Thyroid gland (tissue), 4 donors: ENCODE measurements at regions not wholly inside any gene's neighbourhood (a gene's known extent, or its start where the extent isn't known, plus 50 kb on each side); places are given as distances from the start of the nearest gene placed in this dataset.

ENCODE experiments used
- DNase-seq, 2 donors: peaks; one replicate each; pipeline ENCODE4 v3.0.0-alpha.2; 2019
- H3K27ac ChIP-seq, 3 donors: fragments of 200-600 bp; sonication (generic); 1 replicate in 2 of 3; 2 replicates in 1 of 3; pipeline ENCODE4 v1.5.1; 2016 to 2019; ENCODE audit warnings: mild to moderate bottlenecking in 1 of 3, moderate library complexity in 1 of 3
- H3K27me3 ChIP-seq: fragments of 200-600 bp; sonication (generic); one replicate; pipeline ENCODE4 v1.5.1; 2019
- H3K36me3 ChIP-seq, 2 donors: fragments of 200-600 bp; sonication (generic); one replicate each; pipeline ENCODE4 v1.5.1; 2016 to 2019
- H3K4me1 ChIP-seq, 2 donors: fragments of 200-600 bp; sonication (generic); one replicate each; pipeline ENCODE4 v1.5.1; 2017 to 2019
- H3K4me3 ChIP-seq, 3 donors: fragments of 200-600 bp; sonication (generic); replicated peaks in 1 of 3; 1 replicate in 2 of 3; 2 replicates in 1 of 3; pipeline ENCODE4 v1.5.1; 2016; ENCODE audit warnings: mild to moderate bottlenecking in 1 of 3
- H3K9me3 ChIP-seq: fragments of 200-600 bp; sonication (generic); one replicate; pipeline ENCODE4 v1.5.1; 2017
- CTCF ChIP-seq, 6 experiments: fragments of 200-600 bp in 3 of 6; fragments of 450-650 bp in 3 of 6; sonication (generic) in 3 of 6; IDR thresholded peaks; one replicate each; pipeline ENCODE4 v1.5.1; 2016 to 2019; ENCODE audit warnings: antibody characterized with exemption in 6 of 6, mild to moderate bottlenecking in 2 of 6, inconsistent platforms in 1 of 6, moderate library complexity in 1 of 6
- POLR2A ChIP-seq, 2 donors: fragments of 450-650 bp; IDR thresholded peaks; one replicate each; pipeline ENCODE4 v1.6.1; 2017; ENCODE audit warnings: antibody characterized with exemption in 2 of 2, mild to moderate bottlenecking in 2 of 2, moderate library complexity in 1 of 2
- WGBS, 2 donors: methylation state at CpG; one replicate each; pipeline ENCODE4 v1.1.5; 2017; 5-methylcytosine and 5-hydroxymethylcytosine counted together
- intact Hi-C: fragments of 100-400 bp; cut with DNase I; formaldehyde crosslinking; loops from one replicate; pipeline ENCODE4 v1.15.1; 2023

GRCh38 chr12:125284087-125284486 lies 218.9 kb downstream of the AACS start:
- no peak for DNase-seq
- H3K36me3 ChIP-seq, result no peaks in the 10 kb centered on the region
- no peaks in the 10 kb centered on the region for H3K4me1 ChIP-seq
- H3K9me3 ChIP-seq, result no peaks in the 10 kb centered on the region
- WGBS, 2 donors, result 87 to 89% methylated on average over 5 of the region's 5 CpGs
- H3K27me3 ChIP-seq, result no peaks in the 10 kb centered on the region
- intact Hi-C loops, result no loop called here
- TF ChIP-seq POLR2A (IDR thresholded peaks at IDR 0.05), result no peak
- no peak for TF ChIP-seq CTCF (IDR thresholded peaks at IDR 0.05)
- H3K27ac ChIP-seq, result no peak overlapping the region
- H3K4me3 ChIP-seq, result no peak overlapping the region

DNA sequence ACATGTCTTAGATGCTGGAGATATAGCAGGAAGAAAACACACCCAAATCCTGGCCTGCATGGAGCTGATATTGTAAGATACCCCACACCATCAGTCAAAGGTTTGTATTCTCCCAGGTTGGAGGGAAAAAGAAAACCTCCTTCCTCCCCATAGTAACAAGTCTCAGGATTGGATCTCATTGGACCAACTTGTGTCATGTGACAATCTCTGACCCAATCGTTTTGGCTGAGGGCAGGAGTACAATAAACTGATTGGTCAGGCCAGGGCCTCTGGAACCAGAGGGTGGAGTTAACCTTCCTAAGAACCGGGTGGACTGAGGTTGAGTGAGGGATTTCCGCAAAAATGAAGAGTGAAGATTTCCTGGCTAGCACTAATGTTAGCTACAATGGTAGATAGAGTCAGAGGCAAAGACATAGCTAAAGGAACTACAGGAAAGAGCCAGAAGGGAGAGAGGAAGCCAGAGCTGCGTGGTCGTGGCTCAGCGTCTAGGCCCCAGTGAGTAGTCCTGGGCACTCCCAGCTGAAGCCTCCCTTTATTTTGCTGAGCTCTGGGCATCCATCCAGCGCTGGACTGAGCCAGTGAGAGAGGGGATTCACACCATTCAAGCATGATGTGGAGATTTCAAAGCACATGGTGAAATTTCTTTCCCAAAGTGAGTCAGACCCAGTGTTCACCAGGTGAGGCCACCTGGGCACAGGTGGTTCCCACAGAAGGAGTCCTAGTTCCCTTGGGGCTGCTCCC lies 219.9 kb downstream of the AACS start:
- intact Hi-C loops, result no loop called here
- Histone ChIP-seq H3K9me3 (no peaks in the 10 kb centered on the region), H3K4me3 (no peak overlapping the region), H3K27ac (no peak overlapping the region), H3K36me3 (no peaks in the 10 kb centered on the region), H3K4me1 (no peaks in the 10 kb centered on the region), H3K27me3 (no peaks in the 10 kb centered on the region)
- no peak for DNase-seq
- TF ChIP-seq CTCF (IDR thresholded peaks at IDR 0.05) (no peak), POLR2A (IDR thresholded peaks at IDR 0.05) (no peak)
- 83 to 84% methylated on average over 7 of the region's 7 CpGs for WGBS, 2 donors

DNA sequence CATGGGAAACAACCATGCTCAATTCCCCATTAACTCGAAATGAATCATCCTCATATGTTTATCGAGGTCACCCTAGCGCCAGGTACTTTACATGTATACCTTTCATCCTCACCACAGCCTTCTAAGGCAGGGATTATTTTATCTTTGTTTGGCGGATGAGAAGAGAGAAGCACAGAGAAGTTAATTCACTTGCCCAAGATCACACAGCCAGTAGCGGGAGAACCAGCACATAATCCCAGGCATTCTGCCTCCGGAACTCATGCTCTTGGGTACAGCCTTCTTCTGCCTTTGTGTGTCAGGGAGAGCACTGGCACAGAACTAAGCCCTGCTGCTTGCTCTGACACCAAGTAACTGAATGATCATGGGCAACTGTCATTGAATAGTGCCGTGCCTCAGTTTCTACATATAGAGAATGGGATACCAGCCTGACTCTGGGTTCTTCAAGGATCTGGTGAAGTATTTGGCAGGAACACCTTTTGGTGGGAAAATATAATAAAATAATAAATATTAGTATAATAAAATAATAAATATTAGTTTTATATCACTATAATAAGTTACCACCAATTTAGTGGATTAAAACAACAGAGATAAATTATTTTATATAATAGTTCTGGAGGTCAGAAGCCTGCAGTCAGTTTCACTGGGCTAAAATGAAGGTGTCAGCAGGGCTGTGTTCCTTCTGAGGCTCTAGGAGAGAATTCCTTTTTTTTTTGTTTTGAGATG lies 220.9 kb downstream of the AACS start:
- WGBS, 2 donors, result 91 to 98% methylated on average over 7 of the region's 7 CpGs
- intact Hi-C loops, result no loop called here

GRCh38 chr12:125287155-125287847 lies 222.1 kb downstream of the AACS start:
- no peaks in the 10 kb centered on the region for H3K9me3 ChIP-seq
- H3K36me3 ChIP-seq, result no peaks in the 10 kb centered on the region
- H3K27ac ChIP-seq, result no peak overlapping the region
- no peak overlapping the region for H3K4me3 ChIP-seq
- no peaks in the 10 kb centered on the region for H3K27me3 ChIP-seq
- WGBS, 2 donors, result 70 to 71% methylated on average over 5 of the region's 5 CpGs
- no peak for TF ChIP-seq POLR2A (IDR thresholded peaks at IDR 0.05)
- intact Hi-C loops, result no loop called here
- no peak for DNase-seq
- H3K4me1 ChIP-seq, result no peaks in the 10 kb centered on the region

More for the DNA sequence above, 220.9 kb downstream of the AACS start:
- H3K27me3 ChIP-seq, result no peaks in the 10 kb centered on the region
- no peak for DNase-seq
- no peak for TF ChIP-seq POLR2A (IDR thresholded peaks at IDR 0.05)
- no peaks in the 10 kb centered on the region for H3K36me3 ChIP-seq
- H3K27ac ChIP-seq, result no peak overlapping the region
- H3K4me1 ChIP-seq, result no peaks in the 10 kb centered on the region
- H3K9me3 ChIP-seq, result no peaks in the 10 kb centered on the region
- no peak overlapping the region for H3K4me3 ChIP-seq

DNA sequence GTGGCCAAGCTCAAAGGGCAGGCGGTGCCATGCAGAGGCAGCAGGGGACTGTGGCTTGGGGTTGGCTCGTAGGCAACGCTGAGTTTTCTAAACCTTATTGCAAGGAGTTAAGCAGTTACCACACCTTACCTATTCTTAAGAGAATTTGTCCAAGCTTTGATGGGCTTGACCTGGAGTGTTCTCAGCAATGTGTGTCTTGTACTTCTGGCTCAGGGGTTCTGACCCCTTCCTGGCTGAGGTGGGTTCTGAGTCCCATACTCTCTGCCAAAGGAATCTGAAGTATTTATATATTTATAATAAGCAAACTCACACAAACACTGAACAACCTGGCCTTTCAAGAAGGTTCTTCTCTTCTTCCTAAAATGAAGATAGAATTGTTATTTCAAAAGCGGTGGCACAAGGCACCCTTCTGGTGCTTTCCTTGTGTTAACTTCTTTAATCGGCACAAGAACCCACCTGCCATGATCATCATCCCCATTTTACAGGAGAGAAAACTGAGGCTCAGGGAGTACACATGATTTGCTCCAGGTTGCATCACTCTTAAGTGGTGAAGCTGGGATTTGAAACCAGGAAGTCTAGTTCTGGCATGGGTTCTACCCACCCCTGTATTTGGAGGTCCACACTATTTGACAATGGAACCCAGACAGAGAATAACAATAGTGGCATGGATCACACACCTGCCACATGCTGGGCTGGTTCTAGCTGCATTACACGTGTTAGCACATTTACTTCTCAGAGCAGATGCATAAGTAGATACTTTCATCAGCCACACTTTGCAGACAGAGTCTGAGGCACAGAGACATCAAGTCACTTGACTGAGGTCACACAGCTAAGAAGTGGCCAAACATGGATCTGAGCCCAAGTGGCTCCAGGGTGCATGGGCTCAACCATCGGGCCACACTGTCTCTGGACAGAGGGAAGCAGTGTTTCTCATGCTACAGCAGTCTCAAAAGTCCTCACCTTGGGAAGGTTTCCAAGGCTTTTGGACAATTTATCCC lies 224.0 kb downstream of the AACS start:
- Histone ChIP-seq H3K9me3 (no peaks in the 10 kb centered on the region), H3K4me1 (no peaks in the 10 kb centered on the region), H3K27ac (no peak overlapping the region), H3K4me3 (no peak overlapping the region), H3K36me3 (no peaks in the 10 kb centered on the region), H3K27me3 (no peaks in the 10 kb centered on the region)
- WGBS, 2 donors, result 70 to 82% methylated on average over 6 to 7 of the region's 7 CpGs
- no peak for DNase-seq
- intact Hi-C loops, result no loop called here
- TF ChIP-seq CTCF (IDR thresholded peaks at IDR 0.05) (no peak), POLR2A (IDR thresholded peaks at IDR 0.05) (no peak)
